WTC11 (cell line): ENCODE measurements at regions not wholly inside any gene's neighbourhood (a gene's known extent, or its start where the extent isn't known, plus 50 kb on each side); places are given as distances from the start of the nearest gene placed in this dataset.
"Not testable (repeated sequence)": the region's sequence is repeated elsewhere in the genome, so short reads cannot be mapped to it uniquely, and the experiment has no call there.

Source experiments
- ATAC-seq: fragments of 200-7000 bp; cut with Tn5 transposase; 2 replicates; pipeline ENCODE4 v1.10.0; 2021; ENCODE audit warnings: mild to moderate bottlenecking, moderate library complexity
- CTCF ChIA-PET: fragments of 300-600 bp; sonication (Branson Sonifier 250); formaldehyde crosslinking; loops from one replicate; lab custom pipeline; 2021; ENCODE audit warnings: antibody characterized with exemption; lab: Charles Lee
- POLR2A ChIA-PET: fragments of 350-600 bp; sonication (Branson Sonifier 250); formaldehyde crosslinking; loops from one replicate; lab custom pipeline; 2021; ENCODE audit warnings: antibody characterized with exemption; lab: Charles Lee
- DNase-seq: peaks from one replicate; pipeline ENCODE4 v3.0.0; 2021; ENCODE audit warnings: low spot score
- H3K27ac Mint-ChIP-seq: 2 replicates; pipeline ENCODE4 v1.8.0; 2021; ENCODE audit warnings: mixed read lengths
- H3K27me3 Mint-ChIP-seq: 2 replicates; pipeline ENCODE4 v1.8.0; 2021; ENCODE audit warnings: low read depth, mild to moderate bottlenecking, moderate library complexity, mixed read lengths
- H3K36me3 Mint-ChIP-seq: 2 replicates; pipeline ENCODE4 v1.8.0; 2021; ENCODE audit warnings: mixed read lengths
- H3K4me1 Mint-ChIP-seq: 2 replicates; pipeline ENCODE4 v1.8.0; 2022; ENCODE audit warnings: mixed read lengths
- H3K4me3 Mint-ChIP-seq: 2 replicates; pipeline ENCODE4 v1.8.0; 2021; ENCODE audit warnings: mild to moderate bottlenecking, moderate library complexity, mixed read lengths
- H3K9me3 Mint-ChIP-seq: 2 replicates; pipeline ENCODE4 v1.8.0; 2021; ENCODE audit warnings: mixed read lengths
- ATF3 ChIP-seq: sonication (generic); formaldehyde crosslinking; conservative IDR thresholded peaks from 2 replicates; pipeline ENCODE4 v1.8.1; 2022; ENCODE audit warnings: mild to moderate bottlenecking, missing genetic modification reagents
- ATF6 ChIP-seq: sonication (generic); formaldehyde crosslinking; IDR thresholded peaks from 2 replicates; pipeline ENCODE4 v1.8.1; 2023; ENCODE audit warnings: mild to moderate bottlenecking, missing genetic modification reagents
- CBFB ChIP-seq: sonication (generic); formaldehyde crosslinking; IDR thresholded peaks from 2 replicates; pipeline ENCODE4 v1.8.1; 2022; ENCODE audit warnings: mild to moderate bottlenecking, low read depth, missing genetic modification reagents
- CDX4 ChIP-seq: fragments of 250-450 bp; sonication (Bioruptor Pico); IDR thresholded peaks from 2 replicates; pipeline ENCODE4 v1.9.0; 2021; ENCODE audit warnings: moderate library complexity, mild to moderate bottlenecking, inconsistent platforms, borderline replicate concordance
- CREM ChIP-seq: sonication (generic); formaldehyde crosslinking; IDR thresholded peaks from 2 replicates; pipeline ENCODE4 v1.8.1; 2022; ENCODE audit warnings: mild to moderate bottlenecking, missing genetic modification reagents, moderate library complexity
- ERG ChIP-seq: fragments of 250-450 bp; sonication (Bioruptor Pico); IDR thresholded peaks from 2 replicates; pipeline ENCODE4 v1.8.0; 2021; ENCODE audit warnings: mild to moderate bottlenecking
- IRF1 ChIP-seq: sonication (generic); formaldehyde crosslinking; IDR thresholded peaks from 2 replicates; pipeline ENCODE4 v1.8.0; 2023; ENCODE audit warnings: missing genetic modification reagents
- IRF2 ChIP-seq: sonication (generic); formaldehyde crosslinking; IDR thresholded peaks from 2 replicates; pipeline ENCODE4 v1.8.0; 2022; ENCODE audit warnings: low read depth, missing genetic modification reagents, borderline replicate concordance
- JAZF1 ChIP-seq: fragments of 250-450 bp; sonication (Bioruptor Pico); IDR thresholded peaks from 2 replicates; pipeline ENCODE4 v1.9.0; 2021; ENCODE audit warnings: moderate library complexity, mild to moderate bottlenecking, inconsistent platforms
- NFATC4 ChIP-seq: fragments of 250-450 bp; sonication (Bioruptor Pico); IDR thresholded peaks from 2 replicates; pipeline ENCODE4 v1.9.0; 2021; ENCODE audit warnings: mild to moderate bottlenecking
- NFYB ChIP-seq: sonication (generic); formaldehyde crosslinking; conservative IDR thresholded peaks from 2 replicates; pipeline ENCODE4 v1.8.0; 2022; ENCODE audit warnings: low read depth, missing genetic modification reagents
- PRDM15 ChIP-seq: sonication (generic); formaldehyde crosslinking; IDR thresholded peaks from 2 replicates; pipeline ENCODE4 v1.8.0; 2022; ENCODE audit warnings: missing genetic modification reagents
- ZNF121 ChIP-seq: sonication (generic); formaldehyde crosslinking; IDR thresholded peaks from 2 replicates; pipeline ENCODE4 v1.8.0; 2023; ENCODE audit warnings: missing genetic modification reagents
- ZNF317 ChIP-seq: sonication (generic); formaldehyde crosslinking; IDR thresholded peaks from 2 replicates; pipeline ENCODE4 v1.8.1; 2023; ENCODE audit warnings: low read depth, mild to moderate bottlenecking, moderate library complexity, missing genetic modification reagents, borderline replicate concordance
- ZNF396 ChIP-seq: fragments of 250-450 bp; sonication (Bioruptor Pico); IDR thresholded peaks from 2 replicates; pipeline ENCODE4 v1.8.0; 2021; ENCODE audit warnings: mild to moderate bottlenecking, moderate library complexity, borderline replicate concordance
- ZNF423 ChIP-seq: fragments of 250-450 bp; sonication (Bioruptor Pico); IDR thresholded peaks from 2 replicates; pipeline ENCODE4 v2.1.2; 2022; ENCODE audit warnings: mild to moderate bottlenecking, moderate library complexity
- ZNF512 ChIP-seq: sonication (generic); formaldehyde crosslinking; IDR thresholded peaks from 2 replicates; pipeline ENCODE4 v1.8.1; 2022; ENCODE audit warnings: missing genetic modification reagents, borderline replicate concordance

- no peak for TF ChIP-seq CREM (CRISPR knock-in tag)
- TF ChIP-seq, all 79 proteins: peak for 0
Observed at GRCh38 chr2:237240252-237240651, 154.6 kb downstream of the COPS8 start (continued).

- DNase-seq, ATAC-seq, H3K27me3 Mint-ChIP-seq, CTCF ChIA-PET, H3K4me1 Mint-ChIP-seq, H3K4me3 Mint-ChIP-seq, POLR2A ChIA-PET, H3K27ac Mint-ChIP-seq: not testable (repeated sequence)
- Mint-ChIP-seq H3K9me3 (peaks cover 76% of the 10 kb centered on the region), H3K36me3 (peaks cover 34% of the 10 kb centered on the region)
Observed at GRCh38 chr2:237240868-237241267, 155.2 kb downstream of the COPS8 start.

GRCh38 chr2:237242091-237242536, 156.4 kb downstream of the COPS8 start:
- ChIA-PET CTCF (no interaction called here), POLR2A (no interaction called here)
- Mint-ChIP-seq H3K27me3 (peaks cover 8% of the 10 kb centered on the region), H3K4me3 (no peak overlapping the region), H3K4me1 (no peaks in the 10 kb centered on the region), H3K36me3 (peaks cover 34% of the 10 kb centered on the region), H3K9me3 (peaks cover 82% of the 10 kb centered on the region), H3K27ac (no peak overlapping the region)
- ATAC-seq, result no peak
- DNase-seq, result no peak
- TF ChIP-seq ATF6 (CRISPR knock-in tag) (no peak), CBFB (no peak), JAZF1 (no peak), CDX4 (no peak), ZNF423 (no peak), NFATC4 (CRISPR knock-in tag) (no peak), IRF1 (CRISPR knock-in tag) (no peak), ZNF396 (no peak), ERG (CRISPR knock-in tag) (no peak)

GRCh38 chr2:237243487-237243886, 157.8 kb downstream of the COPS8 start:
- DNase-seq (no peak), ATAC-seq (no peak)
- CTCF ChIA-PET, result no interaction called here
- Mint-ChIP-seq H3K4me1 (no peaks in the 10 kb centered on the region), H3K4me3 (no peak overlapping the region), H3K27ac (no peak overlapping the region), H3K27me3 (peaks cover 8% of the 10 kb centered on the region), H3K36me3 (peaks cover 34% of the 10 kb centered on the region), H3K9me3 (peaks cover 75% of the 10 kb centered on the region)
- POLR2A ChIA-PET, result no interaction called here
- TF ChIP-seq ATF3 (CRISPR knock-in tag) (no peak), PRDM15 (CRISPR knock-in tag) (no peak), CDX4 (no peak), ATF6 (CRISPR knock-in tag) (no peak), ZNF512 (CRISPR knock-in tag) (no peak), ZNF121 (CRISPR knock-in tag) (no peak), IRF2 (CRISPR knock-in tag) (no peak), ZNF317 (CRISPR knock-in tag) (no peak), NFYB (no peak)
